NCI-H345 treated with DMSO at 0.1 percent for 48 hours (cell line): ENCODE measurements at regions not wholly inside any gene's neighbourhood (a gene's known extent, or its start where the extent isn't known, plus 50 kb on each side); places are given as distances from the start of the nearest gene placed in this dataset.
"Not testable (repeated sequence)": the region's sequence is repeated elsewhere in the genome, so short reads cannot be mapped to it uniquely, and the experiment has no call there.

Source experiments
- DNase-seq: peaks from one replicate; lab custom pipeline; 2025; ENCODE audit not compliant: unreplicated experiment; lab: John Stamatoyannopoulos, UW

DNA sequence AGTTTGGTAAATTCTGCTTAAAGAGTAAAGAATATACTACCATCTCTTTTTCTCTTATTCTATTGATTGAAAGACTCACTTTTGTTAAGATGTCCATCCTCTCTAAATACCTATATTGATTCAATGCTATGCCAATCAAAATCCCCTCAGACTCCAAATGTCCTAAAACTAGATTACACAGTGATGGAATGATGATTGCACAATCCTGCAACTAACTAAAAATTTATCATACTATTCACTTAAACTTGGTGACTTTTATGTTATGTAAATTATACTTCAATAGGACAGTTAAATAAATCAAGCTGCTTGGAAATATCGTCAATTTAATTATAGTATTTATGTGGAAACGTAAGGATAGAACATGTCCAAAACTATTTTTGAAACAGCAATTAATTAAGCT is 2765.1 kb upstream of the PCDH20 start:
- DNase-seq: no peak

DNA sequence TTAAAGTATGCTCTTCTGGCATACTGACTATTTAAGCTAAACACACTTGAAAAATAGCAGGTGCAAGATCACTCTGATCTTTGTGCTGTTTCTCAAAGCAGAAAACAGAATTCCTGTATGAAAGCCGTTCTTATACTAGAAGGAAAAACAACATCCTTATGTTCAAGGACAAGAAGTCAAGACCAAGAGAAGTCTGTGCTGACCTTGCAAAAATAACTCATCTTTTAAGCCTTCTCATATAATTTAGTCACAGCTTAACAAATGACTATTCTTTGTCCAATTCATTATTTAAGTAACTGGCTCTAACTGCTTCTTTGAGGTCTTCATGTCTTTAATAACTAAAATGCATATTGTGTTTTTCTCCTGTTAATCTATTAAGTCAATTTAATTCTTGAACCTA is 2750.2 kb upstream of the PCDH20 start:
- DNase-seq: no peak

DNA sequence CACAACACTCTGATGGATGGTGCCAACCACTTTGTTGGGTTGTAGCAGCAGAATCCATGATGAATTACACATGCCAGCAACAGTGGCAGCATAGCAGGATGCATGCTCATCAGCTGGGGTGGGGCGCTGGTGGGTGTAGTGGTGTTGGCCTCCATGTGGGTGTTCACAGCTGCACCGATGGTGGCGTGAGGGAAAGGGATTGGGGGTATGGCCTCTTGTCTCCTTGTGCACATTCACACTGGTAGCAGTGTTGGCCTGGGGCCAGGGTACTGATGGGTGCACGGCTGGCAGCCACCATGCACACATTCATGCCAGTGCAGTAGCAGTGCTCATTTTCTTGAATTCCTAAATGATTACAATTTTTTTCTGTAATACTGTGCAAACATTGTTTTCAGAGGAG is 2748.8 kb upstream of the PCDH20 start:
- no peak for DNase-seq

DNA sequence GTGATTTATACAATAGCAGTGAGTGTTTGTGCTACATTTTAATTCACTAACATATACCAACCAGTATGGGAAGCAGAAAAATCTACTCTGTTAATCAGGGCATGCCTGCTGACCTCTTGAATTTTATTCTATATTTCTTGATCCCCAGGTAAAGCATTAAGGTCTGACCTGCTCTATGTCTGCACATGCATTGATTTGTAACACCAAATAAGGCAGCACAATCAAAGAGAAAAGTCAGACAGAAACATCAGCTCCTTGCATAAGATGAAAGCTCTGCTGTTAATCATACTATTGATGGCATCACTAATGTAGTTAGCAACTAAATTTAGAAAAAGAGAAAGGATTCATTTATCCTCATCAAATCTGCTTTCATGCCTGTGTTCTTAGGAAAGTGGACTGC is 2744.8 kb upstream of the PCDH20 start:
- DNase-seq: no peak

DNA sequence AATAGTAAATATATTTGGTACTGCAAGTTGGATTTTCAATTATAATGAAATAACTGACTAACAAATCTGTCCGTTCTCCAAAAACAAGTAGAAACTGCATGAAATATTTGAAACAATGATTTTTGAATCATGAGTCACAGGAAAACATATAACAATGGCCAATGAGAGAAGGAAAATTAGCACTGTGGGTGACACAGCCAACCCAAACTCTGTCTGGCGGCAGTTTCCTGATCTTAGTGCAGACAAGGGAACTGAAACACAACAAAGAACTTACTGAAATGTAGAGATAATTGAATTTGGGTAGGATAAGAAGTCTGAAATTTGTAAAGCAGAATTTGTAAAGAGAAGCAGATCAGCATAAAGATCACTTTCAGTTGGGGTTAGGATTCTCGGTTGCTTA is 2743.3 kb upstream of the PCDH20 start:
- no peak for DNase-seq

DNA sequence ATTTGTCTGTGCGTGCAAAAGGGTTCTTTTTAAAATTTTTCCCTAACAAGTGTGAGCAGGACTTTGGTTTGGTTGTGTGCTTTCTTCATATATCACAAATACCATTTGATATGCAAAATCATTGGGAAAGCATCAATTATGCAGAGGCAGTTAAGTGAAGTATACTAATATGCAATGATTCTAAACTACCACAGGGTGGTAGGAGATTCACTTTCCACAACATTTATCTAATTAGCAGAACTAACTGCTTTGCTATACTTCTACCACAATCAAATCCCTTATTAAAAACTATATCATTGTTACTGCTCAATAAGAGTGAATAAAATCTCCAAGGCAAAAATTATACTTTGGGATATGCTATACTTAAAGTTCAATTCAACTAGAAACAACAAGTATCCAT is 2738.9 kb upstream of the PCDH20 start:
- DNase-seq: peak; percentile 4

DNA sequence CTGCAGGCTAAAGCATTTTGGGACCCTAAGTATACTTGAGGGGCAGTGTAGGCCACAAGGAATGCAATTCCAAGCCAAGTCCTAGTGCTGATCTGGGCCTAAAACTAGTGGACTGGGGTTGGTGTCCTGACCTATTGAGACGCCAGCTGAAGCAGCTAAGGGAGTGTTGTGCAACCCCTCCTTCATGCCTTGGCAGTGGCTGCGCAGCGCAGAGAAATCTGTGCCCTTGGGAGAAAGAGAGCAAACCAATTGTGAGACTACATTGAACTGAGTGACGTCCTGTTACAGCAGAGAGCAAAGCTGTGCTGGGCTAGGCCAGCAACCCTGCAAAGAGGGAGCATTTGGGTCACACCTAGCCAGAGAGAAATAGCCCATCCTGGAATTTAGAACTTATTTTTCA is 2715.0 kb upstream of the PCDH20 start:
- no peak for DNase-seq

DNA sequence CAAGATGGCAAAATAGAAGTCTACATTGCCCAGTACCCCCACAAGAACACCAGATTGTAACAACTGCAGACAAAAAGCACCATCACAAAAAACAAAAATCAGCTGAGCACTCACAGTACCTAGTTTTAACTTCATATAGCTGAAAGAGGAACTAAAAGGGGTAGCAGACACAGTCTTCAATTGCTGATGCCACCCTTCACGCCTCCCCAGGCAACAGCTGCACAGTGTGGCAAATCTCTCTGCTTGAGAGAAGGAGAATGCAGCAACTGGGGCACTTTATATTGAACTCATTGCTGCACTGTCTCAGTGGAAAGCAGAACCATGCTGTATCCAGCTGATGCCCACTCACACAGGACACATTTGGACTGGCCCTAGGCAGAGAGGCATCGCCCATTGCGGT is 2714.5 kb upstream of the PCDH20 start:
- no peak for DNase-seq

DNA sequence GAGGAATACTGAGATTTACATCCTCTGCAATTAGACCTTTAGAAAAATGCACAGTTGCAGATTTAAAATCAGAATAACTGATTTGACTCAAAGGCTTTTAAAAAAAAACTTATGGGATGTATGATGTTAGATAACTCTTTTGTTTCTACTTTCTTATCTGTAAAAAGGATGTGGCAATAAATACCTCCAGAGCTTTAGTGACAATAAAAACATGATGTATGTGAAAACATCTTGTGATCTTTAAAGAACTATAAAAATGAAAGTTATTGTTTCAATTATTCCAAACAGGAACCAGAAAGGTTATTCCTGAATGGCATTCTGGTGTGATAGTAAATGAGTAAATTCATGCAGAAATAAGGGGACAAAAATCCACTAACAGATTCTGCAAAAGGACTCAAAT is 2712.2 kb upstream of the PCDH20 start:
- DNase-seq: no peak

DNA sequence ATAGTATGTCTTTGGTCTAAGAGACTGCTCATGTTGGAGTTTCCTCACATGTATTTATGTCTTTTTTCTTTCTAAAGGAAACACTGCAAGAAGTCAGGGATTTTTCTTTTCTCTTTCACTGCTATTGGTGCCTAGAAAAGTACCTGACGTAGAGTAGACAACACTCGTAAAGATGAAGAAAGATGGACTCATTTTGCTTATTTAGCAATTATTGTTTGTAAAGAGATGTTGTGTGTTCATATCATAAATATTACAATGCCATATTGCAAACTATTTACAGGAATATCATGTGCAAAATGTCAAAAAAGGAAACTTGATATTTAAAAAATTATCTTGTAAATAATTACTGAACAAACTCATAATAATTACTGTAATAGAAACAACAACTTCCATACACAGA is 2711.5 kb upstream of the PCDH20 start:
- DNase-seq: no peak

DNA sequence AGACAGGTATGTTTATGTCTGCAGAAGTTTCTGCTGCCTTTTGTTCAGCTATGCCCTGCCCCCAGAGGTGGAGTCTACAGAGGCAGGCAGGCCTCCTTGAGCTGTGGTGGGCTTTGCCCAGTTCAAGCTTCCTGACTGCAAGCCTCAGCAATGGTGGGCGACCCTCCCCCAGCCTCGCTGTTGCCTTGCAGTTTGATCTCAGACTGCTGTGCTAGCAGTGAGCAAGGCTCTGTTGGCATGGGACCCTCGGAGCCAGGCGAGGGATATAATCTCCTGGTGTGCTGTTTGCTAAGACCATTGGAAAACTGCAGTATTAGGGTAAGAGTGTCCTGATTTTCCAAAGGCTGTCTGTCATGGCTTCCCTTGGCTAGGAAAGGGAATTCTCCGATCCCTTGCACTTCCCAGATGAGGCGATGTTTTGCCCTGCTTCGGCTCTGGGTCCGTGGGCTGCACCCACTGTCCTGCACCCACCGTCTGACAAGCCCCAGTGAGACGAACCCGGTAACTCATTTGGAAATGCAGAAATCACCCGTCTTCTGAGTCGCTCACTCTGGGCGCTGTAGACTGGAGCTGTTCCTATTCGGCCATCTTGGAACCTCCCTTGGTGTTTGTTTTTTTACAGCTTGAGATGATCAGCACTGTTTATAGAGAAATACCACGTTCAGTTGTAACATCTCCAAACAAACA is 2705.5 kb upstream of the PCDH20 start:
- DNase-seq: not testable (repeated sequence)

DNA sequence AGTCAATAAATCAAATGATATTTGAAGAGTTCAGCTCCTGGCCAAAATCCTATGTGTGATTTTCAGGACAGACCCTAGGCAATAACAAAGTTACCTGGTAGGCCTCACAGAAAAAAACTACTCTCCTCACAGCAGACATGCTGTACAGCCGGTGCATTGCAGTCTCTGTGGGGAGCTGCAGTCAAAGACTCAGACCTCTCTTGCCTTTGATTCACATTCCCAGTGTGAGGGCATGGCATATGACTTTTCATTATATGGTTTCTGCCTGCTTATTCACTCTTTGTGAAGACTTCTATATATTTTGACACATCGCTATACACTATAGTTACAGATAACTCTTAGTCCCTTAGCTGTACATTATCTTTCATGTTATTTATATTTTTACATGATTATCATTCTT is 2684.3 kb upstream of the PCDH20 start:
- no peak for DNase-seq

DNA sequence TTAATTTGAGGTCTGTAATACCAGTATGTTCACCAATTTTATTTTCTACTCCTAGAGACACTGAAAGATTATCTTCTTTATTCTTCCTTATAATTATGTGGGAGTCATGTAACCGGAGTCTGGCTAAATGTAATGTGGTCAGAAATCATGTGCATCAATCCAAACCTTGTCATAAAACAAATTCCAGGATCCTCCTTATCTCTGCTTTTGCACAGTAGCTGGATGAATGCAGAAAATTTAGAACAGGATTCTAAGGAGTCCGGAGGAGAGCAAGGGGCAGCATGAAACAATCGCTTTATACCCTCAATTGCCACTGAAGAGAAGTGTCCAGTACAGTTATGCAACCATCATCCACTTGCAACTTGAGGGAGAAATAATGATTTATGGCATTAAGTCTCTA is 2674.7 kb upstream of the PCDH20 start:
- DNase-seq: no peak

DNA sequence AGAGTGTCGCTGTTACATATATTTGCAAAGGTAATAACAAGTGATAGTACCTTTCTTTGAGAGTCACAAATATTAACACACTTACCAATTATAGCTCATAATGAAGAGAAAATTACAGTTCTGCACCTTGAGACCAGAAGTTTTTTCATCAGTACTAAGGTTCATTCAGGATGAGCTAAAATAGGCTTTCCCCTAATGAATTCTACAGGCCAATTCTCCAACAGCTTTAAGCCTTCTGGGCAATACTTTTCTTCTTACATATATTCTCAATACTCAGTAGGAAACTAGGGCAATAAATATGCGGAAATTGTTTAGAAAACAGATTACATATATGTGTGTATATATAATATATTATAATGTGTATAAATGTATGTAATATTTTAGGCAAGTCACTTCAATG is 2672.8 kb upstream of the PCDH20 start:
- no peak for DNase-seq

DNA sequence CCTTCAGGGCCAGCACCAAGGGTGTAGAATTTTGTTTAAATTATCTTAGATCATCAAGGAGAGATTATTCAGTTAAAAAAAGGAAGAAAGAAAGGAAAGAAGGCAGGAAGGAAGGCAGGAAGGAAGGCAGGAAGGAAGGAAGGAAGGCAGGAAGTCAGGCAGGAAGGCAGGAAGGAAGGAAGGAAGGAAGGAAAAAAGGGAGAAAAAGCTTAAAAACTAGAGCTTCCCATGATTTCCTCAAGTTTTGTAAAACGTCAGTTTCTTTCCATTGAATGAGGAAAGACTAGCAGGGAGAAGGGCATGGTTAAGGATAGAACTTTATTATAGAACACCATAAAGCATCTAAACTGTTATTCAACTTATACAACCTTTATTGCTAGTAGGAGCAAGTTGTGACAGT is 2672.0 kb upstream of the PCDH20 start:
- DNase-seq: no peak

DNA sequence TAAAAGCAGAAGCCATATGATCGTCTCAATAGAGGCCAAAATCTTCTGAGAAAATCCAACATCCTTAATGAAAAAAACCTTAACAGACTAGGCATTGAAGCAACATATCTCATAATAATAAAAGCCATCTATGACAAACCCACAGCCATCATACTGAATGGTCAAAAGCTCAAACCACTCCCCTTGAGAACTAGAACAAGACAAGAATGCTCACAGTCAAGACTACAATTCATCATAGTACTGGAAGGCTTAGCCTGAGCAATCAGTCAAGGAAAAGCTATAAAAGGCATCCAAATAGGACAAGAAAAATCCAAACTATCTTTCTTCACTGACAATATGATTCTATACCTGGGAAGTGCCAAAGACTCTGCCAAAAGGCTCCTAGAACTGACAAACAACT is 2668.2 kb upstream of the PCDH20 start:
- no peak for DNase-seq

DNA sequence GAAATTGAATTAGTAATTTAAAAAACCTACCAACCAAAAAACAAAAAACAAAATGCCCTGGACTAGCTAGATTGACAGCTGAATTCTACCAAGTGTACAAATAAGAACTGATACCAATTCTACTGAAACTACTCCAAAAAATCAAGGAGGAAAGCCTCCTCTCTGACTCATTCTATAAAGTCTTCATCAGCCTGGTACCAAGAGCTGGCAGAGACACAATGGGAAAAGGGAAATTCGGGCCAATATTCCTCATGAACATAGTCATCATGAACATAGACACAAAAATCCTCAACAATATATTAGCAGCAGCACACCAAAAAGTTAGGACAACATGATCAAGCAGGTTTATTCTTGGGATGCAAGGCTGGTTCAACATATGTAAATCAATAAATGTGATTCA is 2667.7 kb upstream of the PCDH20 start:
- DNase-seq: no peak

DNA sequence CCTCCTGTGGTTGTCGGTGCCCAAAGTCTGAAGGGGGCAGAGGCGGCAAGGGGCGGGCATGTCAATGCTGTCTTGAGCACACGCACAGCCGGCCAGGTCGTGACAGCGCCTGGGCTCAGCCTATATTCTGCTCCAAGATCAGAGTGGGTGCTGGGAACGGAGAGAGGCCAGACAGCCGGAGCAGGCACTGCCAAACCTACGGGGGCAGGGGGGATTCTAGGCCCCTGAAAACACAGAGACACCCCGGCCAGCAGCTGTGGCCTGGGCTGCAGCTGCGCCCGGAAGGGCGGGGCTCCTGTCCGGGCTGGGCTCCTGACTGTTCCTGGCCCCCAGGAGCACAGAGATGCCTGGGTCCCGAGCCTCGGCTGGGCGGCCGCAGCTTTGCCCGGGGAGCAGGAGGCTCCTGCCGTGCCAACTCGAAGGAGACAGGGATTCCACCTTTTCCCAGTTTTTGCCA is 2662.9 kb upstream of the PCDH20 start:
- no peak for DNase-seq

DNA sequence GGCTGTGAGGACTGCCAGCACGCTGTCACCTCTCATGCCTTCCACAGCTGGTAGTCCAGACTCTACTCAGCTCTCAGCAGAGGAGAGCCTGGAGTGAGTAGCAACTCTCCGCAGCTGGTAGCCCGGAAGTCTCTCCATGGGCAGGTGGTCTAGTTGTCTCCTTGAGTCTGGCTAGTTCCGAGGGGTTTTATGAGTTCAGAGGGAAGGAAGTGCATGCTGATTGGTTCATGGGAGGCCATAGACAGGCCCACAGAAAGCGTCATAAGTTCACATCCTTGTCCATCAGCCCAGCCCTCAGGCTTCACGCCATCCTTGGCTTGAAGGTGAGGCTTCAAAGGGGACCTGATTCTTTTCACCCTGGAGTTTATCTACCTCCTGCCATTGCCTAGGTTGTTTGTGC is 2662.4 kb upstream of the PCDH20 start:
- no peak for DNase-seq

DNA sequence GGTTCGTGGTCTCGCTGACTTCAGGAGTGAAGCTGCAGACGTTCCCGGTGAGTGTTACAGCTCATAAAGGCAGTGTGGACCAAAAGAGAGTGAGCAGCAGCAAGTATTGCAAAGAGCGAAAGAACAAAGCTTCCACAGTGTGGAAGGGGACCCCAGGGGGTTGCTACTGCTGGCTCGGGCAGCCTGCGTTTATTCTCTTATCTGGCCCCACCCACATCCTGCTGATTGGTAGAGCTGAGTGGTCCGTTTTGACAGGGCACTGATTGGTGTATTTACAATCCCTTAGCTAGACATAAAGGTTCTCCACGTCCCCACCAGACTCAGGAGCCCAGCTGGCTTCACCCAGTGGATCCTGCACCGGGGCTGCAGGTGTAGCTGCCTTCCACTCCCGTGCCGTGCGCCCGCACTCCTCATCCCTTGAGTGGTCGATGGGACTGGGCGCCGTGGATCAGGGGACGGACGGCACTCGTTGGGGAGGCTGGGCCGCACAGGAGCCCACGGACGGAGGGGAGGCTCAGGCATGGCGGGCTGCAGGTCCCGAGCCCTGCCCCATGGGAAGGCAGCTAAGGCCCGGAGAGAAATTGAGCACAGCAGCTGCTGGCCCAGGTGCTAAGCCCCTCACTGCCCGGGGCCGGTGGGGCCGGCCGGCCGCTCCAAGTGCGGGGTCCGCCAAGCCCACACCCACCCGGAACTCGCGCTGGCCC is 2661.6 kb upstream of the PCDH20 start:
- DNase-seq: not testable (repeated sequence)

DNA sequence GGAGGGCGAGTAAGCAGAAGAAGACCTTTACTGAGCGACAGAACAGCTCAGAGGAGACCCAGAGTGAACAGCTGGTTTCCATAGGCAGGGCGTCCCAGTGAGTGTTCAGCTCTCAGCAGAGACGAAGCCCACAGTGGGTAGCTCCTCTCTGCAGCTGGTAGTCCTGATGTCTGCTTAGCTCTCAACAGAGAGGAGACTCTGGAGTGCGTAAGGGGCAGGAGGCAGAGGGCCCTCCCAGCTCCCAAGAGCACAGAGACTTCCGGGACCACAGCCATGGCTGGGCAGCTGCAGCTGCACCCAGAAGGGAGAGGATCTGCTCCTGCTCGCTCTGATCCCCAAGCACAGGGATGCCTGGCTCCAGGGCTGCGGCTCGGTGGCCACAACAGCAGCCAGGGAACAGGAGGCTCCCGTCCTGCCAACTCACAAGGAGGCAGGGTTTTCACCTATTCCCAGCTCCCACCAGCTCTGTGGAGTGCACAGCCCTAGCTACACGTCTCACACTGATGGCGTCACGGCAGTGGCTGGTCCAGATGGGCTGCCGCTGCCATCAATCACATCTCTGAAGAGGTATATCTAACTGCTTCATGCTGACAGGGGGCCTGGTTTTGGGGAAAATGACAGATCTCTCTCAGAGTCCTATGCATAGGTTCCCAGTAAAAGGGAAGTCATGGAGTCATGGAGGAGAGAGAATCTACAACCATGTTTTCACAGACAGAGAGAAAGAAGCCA is 2660.1 kb upstream of the PCDH20 start:
- DNase-seq: no peak

DNA sequence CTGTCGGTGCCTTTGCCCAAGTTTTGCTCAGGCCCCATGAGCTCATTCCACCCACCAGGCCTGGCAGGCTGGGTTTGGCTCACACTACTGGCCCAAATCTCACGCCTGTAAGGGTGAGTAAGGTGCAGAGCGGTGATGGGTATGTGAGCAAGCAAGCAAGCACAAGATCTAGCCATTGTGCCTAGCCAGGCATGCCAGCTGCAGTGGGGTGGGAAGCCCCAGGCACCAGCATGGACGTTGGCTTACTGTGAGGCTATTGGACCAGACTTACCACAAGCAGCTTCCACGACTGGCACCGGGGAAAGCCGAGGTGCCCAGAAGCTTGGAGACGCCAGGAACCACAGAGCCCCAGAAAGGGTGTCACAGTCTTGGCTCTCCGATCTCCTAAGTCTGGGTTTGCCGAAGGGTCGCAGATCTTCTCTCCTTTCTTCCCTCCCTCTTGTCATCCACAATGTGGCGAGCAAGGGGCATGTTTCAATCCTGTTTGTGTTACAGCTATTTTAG is 2659.4 kb upstream of the PCDH20 start:
- DNase-seq: no peak
